HG03045 (cell line): ENCODE measurements at regions not wholly inside any gene's neighbourhood (a gene's known extent, or its start where the extent isn't known, plus 50 kb on each side); places are given as distances from the start of the nearest gene placed in this dataset.
"Not testable (repeated sequence)": the region's sequence is repeated elsewhere in the genome, so short reads cannot be mapped to it uniquely, and the experiment has no call there.

Source experiments
- ATAC-seq: cut with Tn5 transposase; IDR thresholded peaks from one replicate; pipeline ENCODE4 v1.9.1; 2021; ENCODE audit warnings: mild to moderate bottlenecking, moderate library complexity; ENCODE audit not compliant: unreplicated experiment

DNA sequence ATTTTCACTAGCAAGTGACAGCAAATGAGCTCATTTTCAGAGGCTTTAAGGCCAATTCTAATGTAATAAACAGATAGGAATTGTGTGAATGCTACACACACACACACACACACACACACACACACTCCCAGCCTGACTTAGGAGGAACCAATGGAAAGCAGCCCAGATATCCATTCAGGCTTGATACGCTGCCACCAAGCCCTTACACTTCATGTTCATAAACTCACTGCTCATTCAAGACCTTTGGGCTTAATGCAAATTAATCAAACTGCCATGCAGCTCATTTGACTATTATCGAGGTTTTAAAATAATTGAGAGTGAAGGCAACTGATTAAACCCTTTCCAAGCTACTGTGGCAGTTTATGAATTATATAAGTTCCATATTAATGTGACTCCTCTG is 298.9 kb upstream of the NCKAP5 start:
- ATAC-seq = no peak

DNA sequence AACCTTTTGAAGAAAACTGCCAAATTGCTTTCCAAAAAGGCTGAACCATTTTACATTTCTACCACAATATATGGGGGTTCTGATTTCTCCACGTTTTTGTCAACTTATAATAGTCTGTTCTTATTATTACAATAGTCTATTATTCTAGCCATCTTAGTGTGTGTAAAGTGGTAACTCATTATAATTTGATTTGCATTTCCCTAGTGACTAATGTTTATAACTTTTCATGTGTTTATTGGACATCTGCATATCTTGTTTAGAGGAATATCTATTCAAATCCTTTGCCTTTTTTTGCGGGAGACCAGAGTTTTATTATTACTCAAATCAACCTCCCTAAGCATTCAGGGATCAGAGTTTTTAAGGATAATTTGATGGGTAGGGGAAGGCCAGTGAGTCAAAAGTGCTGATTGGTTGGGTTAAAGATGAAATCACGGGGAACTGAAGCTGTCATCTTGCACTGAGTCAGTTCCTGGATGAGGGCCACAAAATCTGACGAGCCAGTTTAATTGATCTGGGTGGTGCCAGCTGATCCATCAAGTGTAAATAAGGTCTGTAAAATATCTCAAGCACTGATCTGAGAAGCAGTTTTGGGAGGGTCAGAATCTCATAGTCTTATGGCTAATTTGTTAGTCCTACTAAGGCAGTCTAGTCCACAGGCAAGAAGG is 303.4 kb upstream of the NCKAP5 start:
- no peak for ATAC-seq

DNA sequence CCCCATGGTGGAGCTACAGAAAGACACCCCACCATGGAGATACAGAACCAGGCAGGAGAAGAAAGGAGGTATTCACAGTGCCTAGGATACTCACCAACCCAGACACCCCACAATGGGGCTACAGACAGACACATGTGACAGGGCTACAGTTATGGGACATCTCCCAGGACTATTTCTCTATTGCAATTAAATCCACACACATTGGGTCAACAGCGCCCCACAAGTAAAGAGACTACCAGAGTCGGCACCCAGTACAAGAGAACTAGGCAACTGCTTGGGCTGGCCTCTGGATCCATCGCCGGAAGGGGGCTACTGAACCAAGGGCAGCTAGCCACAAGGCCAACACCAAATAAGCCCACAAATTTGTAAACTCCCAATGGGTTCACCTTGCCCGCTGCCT is 310.1 kb upstream of the NCKAP5 start:
- ATAC-seq = no peak

DNA sequence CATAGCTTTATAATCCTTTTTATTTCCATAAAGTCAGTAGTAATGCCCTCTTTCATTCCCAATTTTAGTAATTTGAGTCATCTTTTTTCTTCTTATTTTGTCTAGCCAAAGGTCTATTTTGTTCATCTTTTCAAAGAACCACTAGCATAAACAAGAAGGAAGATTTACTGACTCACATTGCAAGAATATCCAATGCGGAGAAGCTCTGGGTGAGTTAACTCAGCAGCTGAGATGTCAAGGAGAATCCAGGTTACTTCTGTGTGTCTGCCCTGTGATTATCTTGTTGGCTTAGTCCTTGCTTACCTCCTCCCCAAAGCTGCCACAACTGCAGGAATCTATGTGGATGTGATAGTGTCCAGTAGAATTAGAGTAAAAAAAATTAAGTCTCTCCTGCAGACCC is 311.4 kb upstream of the NCKAP5 start:
- no peak for ATAC-seq

DNA sequence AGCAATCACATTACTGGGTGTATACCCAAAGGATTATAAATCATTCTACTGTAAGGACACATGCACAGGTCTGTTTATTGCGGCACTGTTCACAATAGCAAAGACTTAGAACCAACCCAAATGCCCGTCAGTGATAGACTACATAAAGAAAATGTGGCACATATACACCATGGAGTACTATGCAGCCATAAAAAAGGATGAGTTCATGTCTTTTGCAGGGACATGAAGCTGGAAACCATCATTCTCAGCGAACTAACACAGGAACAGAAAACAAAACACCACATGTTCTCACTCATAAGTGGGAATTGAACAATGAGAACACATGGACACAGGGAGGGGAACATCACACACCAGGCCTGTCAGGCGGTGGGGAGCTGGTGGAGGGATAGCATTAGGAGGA is 313.9 kb upstream of the NCKAP5 start:
- not testable (repeated sequence) for ATAC-seq

DNA sequence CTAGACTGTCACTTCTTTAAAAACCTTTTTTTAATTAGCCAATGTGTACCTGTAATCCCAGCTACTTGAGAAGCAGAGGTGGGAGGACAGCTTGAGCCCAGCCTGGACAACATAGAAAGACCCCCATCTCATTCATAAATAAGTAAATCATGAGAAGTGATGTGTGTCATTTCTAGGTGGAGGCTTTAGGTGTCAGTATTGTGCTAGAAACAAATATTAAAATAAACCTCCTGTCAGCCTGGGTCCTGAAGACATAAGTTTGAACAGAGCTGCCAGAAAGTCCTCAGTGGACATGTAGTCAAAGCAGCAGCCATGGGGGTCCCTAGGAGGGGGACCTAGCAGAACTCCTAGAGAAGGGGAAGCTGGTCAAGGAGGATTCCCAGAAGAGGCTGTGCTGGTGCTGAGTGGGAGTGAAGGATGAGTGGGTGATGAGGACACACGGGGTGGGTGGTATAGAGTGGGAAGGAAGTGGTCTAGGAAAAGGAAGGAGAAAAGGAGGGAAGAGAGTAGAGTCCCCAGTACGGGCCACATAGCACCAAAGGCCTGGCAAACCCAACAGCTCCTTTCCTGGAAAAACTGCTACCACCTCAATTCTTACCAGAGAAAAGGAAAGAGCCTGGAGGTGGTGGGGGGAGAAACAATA is 316.6 kb upstream of the NCKAP5 start:
- no peak for ATAC-seq

DNA sequence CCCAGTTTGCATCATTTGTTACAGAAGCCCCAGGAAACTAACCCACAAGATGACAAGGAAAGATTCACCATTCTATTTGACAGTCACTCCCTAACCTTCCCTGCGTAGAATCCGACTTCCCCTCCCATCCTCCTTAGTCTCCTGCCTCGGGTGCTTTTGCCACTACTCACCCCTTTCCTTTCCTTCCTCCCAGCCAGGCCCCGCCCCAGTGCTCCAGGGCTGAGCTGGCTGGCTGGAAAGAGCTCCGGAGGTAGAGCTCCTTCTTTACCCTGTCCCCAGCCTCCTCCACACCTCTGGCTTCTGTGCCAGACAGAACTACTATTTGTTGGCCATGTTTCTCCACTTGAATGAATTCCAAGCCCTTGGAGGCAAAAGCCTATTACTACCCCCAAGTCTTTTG is 317.6 kb upstream of the NCKAP5 start:
- no peak for ATAC-seq

DNA sequence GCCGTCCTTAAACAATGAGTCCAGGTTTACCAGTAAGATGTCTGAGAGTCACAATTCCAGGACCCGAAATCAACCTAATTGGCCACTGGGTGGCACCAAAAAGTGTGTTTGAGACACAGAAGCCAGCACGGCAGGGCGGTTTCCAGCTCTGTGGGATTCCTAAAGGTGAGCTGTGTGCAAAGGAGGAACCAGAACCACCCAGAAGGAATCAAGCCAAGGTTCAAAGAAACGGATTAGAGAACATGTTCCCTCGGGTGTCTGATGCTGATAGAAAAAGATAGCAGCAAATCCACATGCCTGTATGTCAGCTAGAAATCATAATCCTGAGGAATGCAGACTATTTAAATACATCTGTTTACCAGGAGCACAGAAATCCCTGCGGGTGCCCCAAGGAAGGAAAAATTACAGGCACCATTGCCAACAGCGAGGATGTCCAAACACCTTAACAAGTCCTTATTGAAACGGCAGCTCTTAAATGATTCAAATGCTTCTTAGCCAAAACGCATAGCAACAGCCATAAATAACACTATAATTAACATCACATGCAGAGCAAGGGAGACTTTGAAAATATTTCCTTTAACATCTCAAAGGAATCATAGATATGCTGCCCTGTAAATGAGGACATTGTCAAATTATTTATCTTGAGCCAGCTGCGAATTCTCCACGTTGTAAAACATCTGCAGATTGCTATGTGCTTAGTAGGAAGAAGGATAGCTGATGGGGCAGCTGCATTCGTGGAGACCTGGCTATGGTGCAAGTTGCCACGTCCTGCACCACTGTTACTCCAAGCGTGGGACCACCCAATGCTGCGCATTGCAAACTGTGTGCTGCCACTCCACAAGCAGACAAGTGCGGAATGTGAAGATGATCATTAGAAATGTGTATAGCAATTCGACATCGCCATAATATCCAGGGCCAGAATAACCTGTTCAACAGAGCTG is 318.7 kb upstream of the NCKAP5 start:
- ATAC-seq = no peak

DNA sequence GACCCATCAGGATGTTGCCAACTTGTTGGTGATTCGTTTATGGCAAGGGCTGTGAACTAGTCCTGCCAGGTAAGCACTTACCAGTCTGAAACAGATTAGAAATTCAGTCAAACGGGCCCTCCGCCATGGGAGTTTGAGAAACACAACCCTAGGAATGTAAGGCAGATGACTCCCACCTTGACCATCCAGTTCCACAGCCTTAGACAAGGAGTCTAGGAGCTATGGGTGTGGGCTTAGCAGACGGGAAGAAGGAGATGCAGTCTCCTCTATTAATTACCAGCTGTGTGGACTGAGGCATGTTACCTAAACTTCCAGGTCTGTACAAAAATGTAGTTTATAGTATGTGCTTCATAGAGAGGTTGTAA is 319.4 kb upstream of the NCKAP5 start:
- ATAC-seq = no peak

DNA sequence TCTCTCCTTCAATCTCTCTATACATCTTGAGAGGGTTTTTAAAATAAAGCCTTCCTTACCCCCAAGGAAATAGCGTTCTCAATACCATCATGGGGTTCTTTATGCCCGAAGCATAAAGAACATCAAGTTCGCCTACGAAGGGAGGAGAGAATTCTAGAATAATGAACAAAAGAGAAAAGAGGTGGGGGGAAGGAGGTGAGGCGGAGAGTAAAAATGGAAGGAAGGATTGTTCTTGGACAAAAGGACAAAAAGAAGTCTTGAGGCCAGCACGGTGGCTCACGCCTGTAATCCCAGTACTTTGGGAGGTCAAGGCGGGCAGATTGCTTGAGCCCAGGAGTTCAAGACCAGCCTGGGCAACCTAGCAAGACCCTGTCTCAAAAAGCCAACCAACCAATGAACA is 319.8 kb upstream of the NCKAP5 start:
- no peak for ATAC-seq

DNA sequence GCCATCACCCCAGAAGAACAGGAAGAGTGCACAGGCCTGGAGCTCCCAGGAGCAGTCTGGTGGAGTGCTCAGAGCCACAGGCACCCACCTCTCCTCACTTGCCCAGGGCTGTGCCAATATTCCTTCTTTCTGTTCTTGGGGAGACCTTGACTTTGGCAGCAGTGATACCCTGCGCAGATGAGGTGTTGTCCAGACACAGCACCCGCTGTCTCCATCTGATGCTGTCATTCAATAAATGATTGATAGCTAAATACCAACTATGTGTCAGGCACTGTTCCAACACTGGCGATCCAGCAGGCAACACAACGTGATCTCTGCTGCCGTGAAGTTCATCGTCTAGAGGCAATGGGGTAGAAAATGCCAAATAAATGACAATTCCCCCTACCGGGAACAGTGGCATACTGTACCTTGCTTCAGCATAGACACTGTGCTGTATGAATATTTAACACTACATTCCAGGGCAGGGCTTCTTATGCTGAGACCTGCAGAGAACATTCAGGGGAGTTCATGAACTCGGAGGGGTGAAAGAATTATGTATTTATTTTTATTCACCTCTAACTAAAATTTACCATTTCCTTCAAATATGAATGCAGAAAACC is 320.5 kb upstream of the NCKAP5 start:
- ATAC-seq = no peak

DNA sequence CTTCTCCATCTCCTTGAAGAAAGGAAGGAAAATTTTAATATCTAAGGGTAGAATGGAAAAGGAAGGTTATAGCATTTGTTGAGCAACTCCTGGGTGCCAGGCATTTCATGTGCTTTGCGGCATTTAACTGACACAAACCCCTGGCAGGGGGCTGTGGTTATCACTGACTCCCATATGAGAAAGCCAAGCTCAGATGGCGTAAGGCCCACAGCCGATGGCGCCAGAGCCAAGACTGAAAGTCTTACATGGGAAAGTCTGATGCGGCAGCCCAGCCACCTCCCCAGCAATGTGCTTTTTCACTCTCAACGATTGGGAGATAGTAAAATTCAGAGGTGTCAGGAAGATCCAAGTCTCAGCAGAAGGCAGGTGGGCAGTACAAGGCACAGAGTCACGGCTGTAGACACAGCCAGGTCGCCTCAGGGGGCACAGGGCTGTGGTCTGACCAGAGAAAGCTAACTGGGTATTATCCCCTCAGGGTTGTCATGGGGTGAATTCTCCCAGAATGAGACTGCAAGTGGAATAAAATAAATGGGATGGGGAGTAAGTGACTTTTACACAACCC is 324.2 kb upstream of the NCKAP5 start:
- no peak for ATAC-seq

DNA sequence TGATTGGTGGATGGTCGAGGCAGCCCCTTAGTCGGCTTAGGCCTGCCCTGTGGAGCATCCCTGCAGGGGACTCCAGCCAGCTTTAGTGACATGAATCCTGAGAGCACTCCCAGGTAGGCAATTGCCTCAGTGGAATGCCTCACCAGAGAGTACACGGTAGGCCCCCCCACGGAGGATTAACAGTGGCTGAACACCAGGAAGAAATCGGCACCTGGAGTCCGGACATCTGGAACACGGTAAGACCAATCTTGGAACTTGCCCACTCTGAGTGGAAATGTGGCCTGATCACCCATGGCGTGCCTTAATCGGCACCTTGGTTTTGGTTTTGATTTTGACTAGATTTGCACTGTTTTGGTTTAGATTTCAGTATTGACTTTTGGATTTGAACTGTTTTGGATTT is 326.2 kb upstream of the NCKAP5 start:
- no peak for ATAC-seq

DNA sequence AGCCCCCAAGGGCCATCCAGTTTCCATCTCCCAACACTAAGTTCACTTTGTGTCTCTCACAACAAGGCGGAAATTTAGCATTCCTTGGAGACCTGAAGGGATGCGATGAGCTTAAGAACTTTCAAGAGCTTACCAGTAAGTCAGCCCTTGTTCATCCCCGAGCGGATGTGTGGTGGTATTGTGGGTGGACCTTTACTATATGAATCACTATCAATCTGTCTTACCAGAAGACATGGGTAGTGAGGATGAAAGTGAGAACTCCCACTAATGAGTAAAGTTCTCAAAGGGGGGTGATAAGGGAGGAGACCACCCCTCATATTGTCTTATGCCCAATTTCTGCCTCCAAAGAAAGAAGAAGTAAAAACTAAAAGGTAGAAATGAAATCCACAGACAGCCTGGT is 329.6 kb upstream of the NCKAP5 start:
- ATAC-seq = not testable (repeated sequence)

DNA sequence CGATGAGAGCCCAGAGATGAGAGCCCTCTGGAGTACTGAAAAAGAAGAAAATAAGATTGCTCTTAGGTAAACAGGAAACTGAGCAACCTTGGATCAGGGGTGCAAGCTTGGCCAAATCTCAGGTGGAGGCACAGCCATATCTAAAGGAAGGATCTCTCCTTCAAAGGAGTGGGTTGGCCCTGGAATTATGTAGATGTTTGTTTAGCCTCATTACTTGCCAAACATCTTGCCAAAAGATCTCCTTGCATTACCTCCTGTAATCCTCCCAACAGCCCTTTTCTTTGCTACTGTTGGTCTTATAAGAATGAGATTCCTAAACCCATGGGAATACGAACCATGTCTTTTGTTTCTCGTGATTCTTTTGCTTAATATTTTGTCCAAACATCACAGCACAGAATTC is 332.6 kb upstream of the NCKAP5 start:
- no peak for ATAC-seq

DNA sequence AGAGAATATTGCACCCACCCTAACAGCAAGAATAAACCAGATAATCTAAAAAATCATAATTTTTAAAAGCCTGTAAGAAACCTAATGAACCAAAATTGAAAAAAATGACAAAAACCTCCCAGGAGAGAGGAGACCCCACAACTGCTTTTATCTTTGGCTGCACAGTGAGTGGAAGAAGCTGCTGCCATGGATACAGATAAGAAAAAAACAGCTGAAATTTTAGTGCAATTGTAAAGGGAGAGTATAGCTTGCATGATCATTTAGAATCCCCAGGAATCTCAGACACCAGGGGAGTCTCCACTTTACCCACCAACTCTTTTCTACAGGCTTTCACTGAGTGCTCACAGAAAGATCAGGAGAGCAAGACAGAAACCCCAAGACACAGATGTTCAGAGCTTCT is 338.1 kb upstream of the NCKAP5 start:
- ATAC-seq = no peak

DNA sequence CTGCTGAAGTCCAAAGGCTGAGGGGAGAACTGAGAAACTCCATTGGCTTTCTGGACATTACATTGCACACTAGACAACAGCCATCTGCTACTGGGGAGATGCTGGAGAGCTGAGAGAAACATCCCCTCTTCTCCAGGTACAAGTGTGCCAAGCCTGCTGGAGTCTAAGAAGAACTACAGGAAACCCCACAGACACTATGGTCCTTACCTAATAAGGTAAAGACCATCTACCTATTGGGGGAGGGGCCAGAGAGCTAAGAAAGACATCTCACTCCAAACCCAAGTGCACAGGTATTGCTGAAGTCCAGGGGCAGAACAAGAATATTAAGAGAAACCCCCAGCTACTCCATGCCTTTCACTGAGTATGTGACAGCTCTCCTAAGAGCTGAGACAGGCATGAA is 338.7 kb upstream of the NCKAP5 start:
- ATAC-seq = no peak

DNA sequence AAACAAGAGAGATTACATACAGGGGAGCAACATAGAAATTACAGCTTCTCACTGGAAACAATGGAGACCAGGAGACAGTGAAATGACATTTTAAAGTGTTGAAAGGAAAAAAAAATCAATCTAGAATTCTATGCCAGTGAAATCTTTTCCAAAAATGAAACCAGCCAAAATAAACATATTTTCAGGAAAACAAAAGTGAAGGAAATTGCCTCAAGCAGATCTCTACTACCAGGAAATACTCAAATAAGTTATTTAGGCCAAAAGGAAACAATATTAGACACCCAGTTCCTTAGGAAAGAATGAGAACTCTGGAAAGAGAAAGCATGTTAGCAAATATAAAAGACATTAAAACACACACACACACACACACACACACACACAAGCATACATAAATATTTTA is 339.9 kb upstream of the NCKAP5 start:
- ATAC-seq = no peak

DNA sequence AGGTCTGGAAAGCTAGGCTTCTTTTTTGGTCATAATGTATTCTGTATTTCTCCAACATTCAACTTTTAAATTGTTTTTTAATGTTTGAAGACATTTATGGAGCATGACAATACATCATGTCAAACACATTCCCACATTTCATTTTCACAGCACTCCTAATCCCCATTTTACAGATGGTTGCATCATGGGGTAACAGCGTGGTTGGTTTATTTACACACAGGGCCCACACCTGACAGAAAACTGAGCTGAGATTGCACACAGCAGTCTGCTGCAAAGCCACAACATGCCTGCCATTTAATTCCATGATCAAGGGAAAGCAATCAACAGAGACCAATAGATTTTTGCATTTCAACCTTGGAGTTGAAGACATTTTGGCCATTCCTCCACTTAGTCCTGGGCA is 335.7 kb upstream of the MGAT5 start:
- no peak for ATAC-seq

DNA sequence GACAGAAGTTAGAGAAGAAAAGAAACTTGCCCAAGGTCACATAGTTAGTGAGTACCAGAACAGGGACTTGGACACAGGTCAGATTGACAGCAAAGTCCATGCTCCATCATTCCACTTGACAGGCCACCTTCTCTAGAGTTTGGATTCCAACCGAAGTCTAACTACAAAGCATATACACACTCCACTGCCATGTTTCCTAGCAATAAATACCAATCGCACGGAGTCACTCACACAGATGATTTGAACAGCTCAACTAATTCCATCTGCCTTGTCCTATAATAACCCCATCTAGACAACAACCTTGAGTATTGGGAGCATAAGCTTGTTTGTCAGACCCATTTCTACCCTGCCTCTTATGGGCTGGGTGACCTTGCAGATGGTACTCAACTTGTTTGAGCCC is 334.6 kb upstream of the MGAT5 start:
- no peak for ATAC-seq

DNA sequence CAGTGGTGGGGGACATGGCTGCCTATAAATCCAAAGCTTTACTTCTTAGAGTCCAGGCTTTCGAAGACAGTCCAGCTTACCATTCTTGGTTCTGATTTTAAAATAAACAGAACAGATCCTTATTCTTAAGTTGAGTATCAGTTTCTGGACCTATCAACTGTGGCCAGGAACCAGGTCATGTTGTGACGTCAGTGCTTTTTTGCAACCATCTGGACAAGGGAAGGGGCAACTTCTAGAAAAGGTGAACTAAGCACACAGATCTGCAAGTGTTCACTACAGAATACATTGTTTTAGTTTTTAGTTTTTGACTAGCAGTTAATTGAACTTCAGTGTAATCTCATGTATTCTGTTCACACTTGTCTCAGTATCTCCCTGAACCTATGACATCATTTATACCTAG is 326.0 kb upstream of the MGAT5 start:
- no peak for ATAC-seq
